NB4 (cell line): ENCODE measurements at regions not wholly inside any gene's neighbourhood (a gene's known extent, or its start where the extent isn't known, plus 50 kb on each side); places are given as distances from the start of the nearest gene placed in this dataset.

ENCODE experiments used
- DNase-seq: peaks from one replicate; pipeline ENCODE4 v3.0.0; 2010; ENCODE audit warnings: low read depth
- H3K4me3 ChIP-seq: one replicate; pipeline ENCODE4 v1.5.1; 2011; ENCODE audit warnings: mild to moderate bottlenecking, low read depth, low read length, moderate library complexity
- MAX ChIP-seq: IDR thresholded peaks from 2 replicates; pipeline ENCODE4 v1.6.1; 2011; ENCODE audit warnings: low read depth, low read length
- MYC ChIP-seq: IDR thresholded peaks from 2 replicates; pipeline ENCODE4 v1.6.1; 2011; ENCODE audit warnings: low read depth, low read length
- POLR2A ChIP-seq: IDR thresholded peaks from 2 replicates; pipeline ENCODE4 v1.6.1; 2011; ENCODE audit warnings: mild to moderate bottlenecking; ENCODE audit not compliant: insufficient read length; ENCODE audit errors: extremely low read depth
- TF ChIP-seq, protein P1 (sequence below): IDR thresholded peaks from one replicate; pipeline ENCODE4 v1.5.1; 2012; ENCODE audit warnings: low read depth, low read length

DNA sequence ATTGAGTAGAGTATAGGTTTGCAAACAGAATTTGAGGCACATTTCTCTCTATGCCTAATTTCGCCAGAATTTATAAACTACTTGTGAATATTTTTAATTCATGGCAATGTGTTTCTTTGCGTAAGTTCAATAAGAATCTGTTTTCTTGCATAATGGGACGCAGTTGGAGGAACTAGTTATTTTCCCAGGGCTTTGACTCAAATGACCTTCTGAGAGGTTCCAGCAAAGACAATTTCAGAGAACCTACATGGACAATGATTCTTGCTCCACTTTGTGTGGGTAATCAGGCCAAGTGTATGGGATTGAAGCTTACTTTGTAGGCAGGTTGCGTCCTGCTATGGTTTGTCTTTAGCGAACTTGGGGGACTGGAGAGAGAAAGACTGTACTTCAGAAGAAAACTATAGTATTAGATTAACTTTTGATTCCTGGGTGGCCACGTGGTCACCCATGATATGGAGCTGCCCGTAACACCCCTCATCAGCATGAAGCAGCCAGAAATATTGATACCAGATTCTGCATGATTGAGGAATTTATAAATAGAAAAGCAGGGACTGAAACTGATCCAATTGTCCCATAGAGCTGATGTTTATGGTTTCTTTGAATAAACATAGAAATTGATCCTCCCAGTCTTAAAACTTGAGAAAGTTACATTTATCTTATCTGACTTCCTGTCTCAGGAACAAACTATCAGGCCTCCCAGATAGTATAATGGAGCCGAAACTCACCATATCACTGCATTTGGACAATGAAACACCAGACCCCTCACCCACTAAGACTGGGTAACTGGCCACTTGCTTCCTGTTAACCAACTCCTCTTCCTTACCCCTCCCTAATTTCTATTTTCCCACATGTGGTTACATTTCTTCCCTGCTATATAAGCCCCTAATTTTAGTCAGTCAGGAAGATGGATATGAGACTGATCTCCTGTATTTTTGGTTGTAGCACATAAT lies 815.3 kb upstream of the HS6ST1 start:
- no peak for DNase-seq
- TF ChIP-seq MAX (no peak), MYC (no peak), POLR2A (no peak)
- TF ChIP-seq, protein P1, sequence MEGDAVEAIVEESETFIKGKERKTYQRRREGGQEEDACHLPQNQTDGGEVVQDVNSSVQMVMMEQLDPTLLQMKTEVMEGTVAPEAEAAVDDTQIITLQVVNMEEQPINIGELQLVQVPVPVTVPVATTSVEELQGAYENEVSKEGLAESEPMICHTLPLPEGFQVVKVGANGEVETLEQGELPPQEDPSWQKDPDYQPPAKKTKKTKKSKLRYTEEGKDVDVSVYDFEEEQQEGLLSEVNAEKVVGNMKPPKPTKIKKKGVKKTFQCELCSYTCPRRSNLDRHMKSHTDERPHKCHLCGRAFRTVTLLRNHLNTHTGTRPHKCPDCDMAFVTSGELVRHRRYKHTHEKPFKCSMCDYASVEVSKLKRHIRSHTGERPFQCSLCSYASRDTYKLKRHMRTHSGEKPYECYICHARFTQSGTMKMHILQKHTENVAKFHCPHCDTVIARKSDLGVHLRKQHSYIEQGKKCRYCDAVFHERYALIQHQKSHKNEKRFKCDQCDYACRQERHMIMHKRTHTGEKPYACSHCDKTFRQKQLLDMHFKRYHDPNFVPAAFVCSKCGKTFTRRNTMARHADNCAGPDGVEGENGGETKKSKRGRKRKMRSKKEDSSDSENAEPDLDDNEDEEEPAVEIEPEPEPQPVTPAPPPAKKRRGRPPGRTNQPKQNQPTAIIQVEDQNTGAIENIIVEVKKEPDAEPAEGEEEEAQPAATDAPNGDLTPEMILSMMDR, result no peak
- no peak overlapping the region for H3K4me3 ChIP-seq

GRCh38 chr2:129135017-129135416 lies 816.3 kb upstream of the HS6ST1 start:
- TF ChIP-seq MYC (no peak), POLR2A (no peak), MAX (no peak)
- TF ChIP-seq, protein P1, result no peak

DNA sequence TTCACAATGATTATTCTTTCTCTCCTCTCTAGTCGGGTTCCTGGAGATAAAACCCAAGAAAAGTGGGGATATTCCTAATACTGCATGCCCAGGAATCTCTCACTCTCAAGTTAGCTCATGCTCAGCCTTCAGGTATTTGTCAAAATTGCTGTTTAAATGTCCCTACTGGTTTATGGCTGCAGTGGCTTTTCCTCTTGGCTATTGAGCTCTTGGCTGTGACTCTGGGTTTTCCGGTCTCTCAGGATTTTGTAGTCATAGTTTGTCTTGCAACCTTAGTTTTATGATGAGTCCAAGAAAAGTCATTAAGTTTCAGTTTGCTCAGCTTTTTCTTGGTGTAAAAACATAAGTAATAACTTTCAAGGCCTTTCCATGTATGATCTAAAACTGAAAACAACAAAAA lies 820.7 kb upstream of the HS6ST1 start:
- no peak for DNase-seq
- H3K4me3 ChIP-seq, result no peak overlapping the region
- TF ChIP-seq POLR2A (no peak), MYC (no peak), MAX (no peak)
- TF ChIP-seq, protein P1, result no peak

More at GRCh38 chr2:129135017-129135416, 816.3 kb upstream of the HS6ST1 start:
- peak; percentile 17 for DNase-seq
- H3K4me3 ChIP-seq, result no peak overlapping the region

GRCh38 chr2:129142465-129142864 lies 823.8 kb upstream of the HS6ST1 start:
- no peak for DNase-seq
- H3K4me3 ChIP-seq, result no peak overlapping the region
- TF ChIP-seq POLR2A (no peak), MYC (no peak), MAX (no peak)
- TF ChIP-seq, protein P1, result no peak

GRCh38 chr2:129144082-129144791 lies 825.6 kb upstream of the HS6ST1 start:
- TF ChIP-seq MYC, result no peak
- TF ChIP-seq, protein P1, result no peak
- no peak for TF ChIP-seq MAX
- TF ChIP-seq POLR2A, result no peak
- no peak overlapping the region for H3K4me3 ChIP-seq
- DNase-seq, result no peak
